ENCODE measurements at regions not wholly inside any gene's neighbourhood (a gene's known extent, or its start where the extent isn't known, plus 50 kb on each side); places are given as distances from the start of the nearest gene placed in this dataset.

GRCh38 chr3:109387621-109388020 lies 50.3 kb upstream of the DPPA4 start:
- Histone ChIP-seq H2AFZ (ENCODE audit: low read length) (peak overlapping the region; percentile 35), H4K20me1 (ENCODE audit: insufficient read depth, low read length) (no peaks in the 10 kb centered on the region), H3K4me2 (ENCODE audit: low read depth, low read length) (peak overlapping the region; percentile 45; the same call in 1 of the 2 replicates), H3K27me3 (replicated peaks; ENCODE audit: insufficient read depth, low read length) (no peaks in the 10 kb centered on the region), H3K4me1 (ENCODE audit: low read length) (peaks cover 23% of the 10 kb centered on the region), H3K9me3 (replicated peaks; ENCODE audit: insufficient read depth, low read length) (no peaks in the 10 kb centered on the region), H3K36me3 (replicated peaks; ENCODE audit: insufficient read depth, low read length) (no peaks in the 10 kb centered on the region), H3K9me2 (replicated peaks; ENCODE audit: insufficient read depth, low read length) (no peaks in the 10 kb centered on the region), H3K4me3 (ENCODE audit: low read length) (no peak overlapping the region), H3K9ac (ENCODE audit: low read length) (no peak overlapping the region; the same call in 1 of the 2 replicates), H3K79me2 (ENCODE audit: low read length) (no peaks in the 10 kb centered on the region), H3F3A (ENCODE audit: insufficient read depth, low read length) (peaks cover 5% of the 10 kb centered on the region), H3K27ac (ENCODE audit: low read length) (peak overlapping the region; percentile 74; the same call in 1 of the 2 replicates)
- DNase-seq = no peak
- TF ChIP-seq EZH2phosphoT487 (IDR thresholded peaks at IDR 0.05; ENCODE audit: low read length) (no peak), EZH2 (optimal IDR thresholded peaks at IDR 0.05; ENCODE audit: low read depth, low read length) (no peak)
- TF ChIP-seq, protein P1, sequence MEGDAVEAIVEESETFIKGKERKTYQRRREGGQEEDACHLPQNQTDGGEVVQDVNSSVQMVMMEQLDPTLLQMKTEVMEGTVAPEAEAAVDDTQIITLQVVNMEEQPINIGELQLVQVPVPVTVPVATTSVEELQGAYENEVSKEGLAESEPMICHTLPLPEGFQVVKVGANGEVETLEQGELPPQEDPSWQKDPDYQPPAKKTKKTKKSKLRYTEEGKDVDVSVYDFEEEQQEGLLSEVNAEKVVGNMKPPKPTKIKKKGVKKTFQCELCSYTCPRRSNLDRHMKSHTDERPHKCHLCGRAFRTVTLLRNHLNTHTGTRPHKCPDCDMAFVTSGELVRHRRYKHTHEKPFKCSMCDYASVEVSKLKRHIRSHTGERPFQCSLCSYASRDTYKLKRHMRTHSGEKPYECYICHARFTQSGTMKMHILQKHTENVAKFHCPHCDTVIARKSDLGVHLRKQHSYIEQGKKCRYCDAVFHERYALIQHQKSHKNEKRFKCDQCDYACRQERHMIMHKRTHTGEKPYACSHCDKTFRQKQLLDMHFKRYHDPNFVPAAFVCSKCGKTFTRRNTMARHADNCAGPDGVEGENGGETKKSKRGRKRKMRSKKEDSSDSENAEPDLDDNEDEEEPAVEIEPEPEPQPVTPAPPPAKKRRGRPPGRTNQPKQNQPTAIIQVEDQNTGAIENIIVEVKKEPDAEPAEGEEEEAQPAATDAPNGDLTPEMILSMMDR (IDR thresholded peaks at IDR 0.05; ENCODE audit: low read length) = no peak

DNA sequence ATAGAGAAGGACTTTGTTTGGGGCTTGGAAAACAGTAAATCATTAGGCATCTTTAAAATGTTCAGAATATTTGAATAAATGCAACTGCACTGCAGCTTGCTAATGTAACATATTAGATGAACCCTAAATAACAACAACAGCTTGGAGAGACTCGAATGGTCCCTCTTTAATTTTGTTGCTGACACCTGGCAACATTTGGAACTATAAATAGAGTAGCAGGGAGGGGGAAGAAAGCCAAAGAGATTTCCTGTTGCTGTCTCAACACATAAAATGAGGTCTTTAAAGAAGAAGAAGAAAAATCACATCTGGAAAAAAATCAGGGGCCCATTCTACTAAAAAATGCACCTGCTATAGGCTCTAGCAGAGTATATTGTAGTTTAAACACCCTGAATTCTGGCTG lies 49.9 kb upstream of the DPPA4 start:
- H3K79me2 ChIP-seq (ENCODE audit: low read length) = no peaks in the 10 kb centered on the region
- TF ChIP-seq, protein P1 (IDR thresholded peaks at IDR 0.05; ENCODE audit: low read length) = no peak
- TF ChIP-seq EZH2 (optimal IDR thresholded peaks at IDR 0.05; ENCODE audit: low read depth, low read length) = no peak
- no peak for TF ChIP-seq EZH2phosphoT487 (IDR thresholded peaks at IDR 0.05; ENCODE audit: low read length)
- H3K36me3 ChIP-seq (replicated peaks; ENCODE audit: insufficient read depth, low read length) = no peaks in the 10 kb centered on the region

More for the DNA sequence above, 49.9 kb upstream of the DPPA4 start:
- Histone ChIP-seq H3F3A (ENCODE audit: insufficient read depth, low read length) (peaks cover 5% of the 10 kb centered on the region), H3K9me2 (replicated peaks; ENCODE audit: insufficient read depth, low read length) (no peaks in the 10 kb centered on the region), H3K9me3 (replicated peaks; ENCODE audit: insufficient read depth, low read length) (no peaks in the 10 kb centered on the region), H3K4me1 (ENCODE audit: low read length) (peaks cover 23% of the 10 kb centered on the region), H2AFZ (ENCODE audit: low read length) (peak overlapping the region; percentile 35), H3K4me3 (ENCODE audit: low read length) (no peak overlapping the region), H3K4me2 (ENCODE audit: low read depth, low read length) (peak overlapping the region; percentile 45; the same call in 1 of the 2 replicates), H3K27me3 (replicated peaks; ENCODE audit: insufficient read depth, low read length) (no peaks in the 10 kb centered on the region), H3K9ac (ENCODE audit: low read length) (no peak overlapping the region; the same call in 1 of the 2 replicates), H3K27ac (ENCODE audit: low read length) (peak overlapping the region; percentile 74), H4K20me1 (ENCODE audit: insufficient read depth, low read length) (no peaks in the 10 kb centered on the region)
- DNase-seq = peak; percentile 61
